GM23338 (cell line): ENCODE measurements at regions not wholly inside any gene's neighbourhood (a gene's known extent, or its start where the extent isn't known, plus 50 kb on each side); places are given as distances from the start of the nearest gene placed in this dataset.

Experiments
- ATAC-seq: fragments of 200-7000 bp; cut with Tn5 transposase; 3 replicates; pipeline ENCODE4 v1.9.1; 2020
- DNase-seq: peaks from one replicate; pipeline ENCODE4 v3.0.0-alpha.2; 2015; ENCODE audit warnings: low spot score
- H2AFZ ChIP-seq: fragments of 200-600 bp; sonication (generic); 2 replicates; pipeline ENCODE4 v1.8.0; 2016; ENCODE audit warnings: antibody characterized with exemption, mild to moderate bottlenecking, moderate library complexity
- H3F3A ChIP-seq: fragments of 200-600 bp; sonication (generic); replicated peaks from 2 replicates; pipeline ENCODE4 v1.8.0; 2017; ENCODE audit warnings: antibody characterized with exemption, mixed run types, low read depth
- H3K27ac ChIP-seq: fragments of 200-600 bp; sonication (generic); 2 replicates; pipeline ENCODE4 v1.6.1; 2016; ENCODE audit warnings: low read depth
- H3K27me3 ChIP-seq: fragments of 200-600 bp; sonication (generic); 2 replicates; pipeline ENCODE4 v1.8.0; 2016; ENCODE audit warnings: mild to moderate bottlenecking, mixed run types, moderate library complexity; ENCODE audit not compliant: insufficient read depth
- H3K36me3 ChIP-seq: fragments of 200-600 bp; sonication (generic); 2 replicates; pipeline ENCODE4 v1.8.0; 2016; ENCODE audit warnings: mild to moderate bottlenecking; ENCODE audit not compliant: insufficient read depth
- H3K4me1 ChIP-seq: fragments of 200-600 bp; sonication (generic); 2 replicates; pipeline ENCODE4 v1.8.0; 2016; ENCODE audit warnings: mild to moderate bottlenecking, moderate library complexity; ENCODE audit not compliant: insufficient read depth
- H3K4me2 ChIP-seq: fragments of 200-600 bp; sonication (generic); 2 replicates; pipeline ENCODE4 v1.7.1; 2017; ENCODE audit warnings: mixed run types
- H3K4me3 ChIP-seq: fragments of 200-600 bp; sonication (generic); 2 replicates; pipeline ENCODE4 v1.6.1; 2016; ENCODE audit warnings: mixed run types
- H3K79me2 ChIP-seq: fragments of 200-600 bp; sonication (generic); replicated peaks from 2 replicates; pipeline ENCODE4 v1.8.0; 2017; ENCODE audit warnings: mild to moderate bottlenecking; ENCODE audit not compliant: insufficient read depth
- H3K9me2 ChIP-seq: fragments of 200-600 bp; sonication (generic); 2 replicates; pipeline ENCODE4 v1.8.0; 2017; ENCODE audit not compliant: insufficient read depth
- H4K20me1 ChIP-seq: fragments of 200-600 bp; sonication (generic); replicated peaks from 2 replicates; pipeline ENCODE4 v1.8.0; 2017; ENCODE audit warnings: mild to moderate bottlenecking; ENCODE audit not compliant: insufficient read depth
- H3K27ac Mint-ChIP-seq: 2 replicates; pipeline ENCODE4 v1.8.0; 2020; ENCODE audit warnings: inconsistent platforms, mild to moderate bottlenecking, moderate library complexity, mixed read lengths
- H3K27me3 Mint-ChIP-seq: 3 replicates; pipeline ENCODE4 v1.8.0; 2022; ENCODE audit warnings: low read depth, mild to moderate bottlenecking, moderate library complexity, mixed read lengths, inconsistent platforms; ENCODE audit not compliant: insufficient read depth, poor library complexity
- H3K36me3 Mint-ChIP-seq: 3 replicates; pipeline ENCODE4 v1.8.0; 2021; ENCODE audit warnings: low read depth, mild to moderate bottlenecking, inconsistent platforms, moderate library complexity, mixed read lengths
- H3K4me1 Mint-ChIP-seq: 3 replicates; pipeline ENCODE4 v1.8.0; 2020; ENCODE audit warnings: mild to moderate bottlenecking, inconsistent platforms, mixed read lengths
- H3K4me3 Mint-ChIP-seq: 3 replicates; pipeline ENCODE4 v1.8.0; 2021; ENCODE audit warnings: moderate library complexity, mild to moderate bottlenecking, inconsistent platforms, mixed read lengths
- H3K9me3 Mint-ChIP-seq: 3 replicates; pipeline ENCODE4 v1.8.0; 2020; ENCODE audit warnings: moderate library complexity, mild to moderate bottlenecking, inconsistent platforms, mixed read lengths
- CREB1 ChIP-seq: fragments of 250-450 bp; sonication (Bioruptor Pico); IDR thresholded peaks from 2 replicates; pipeline ENCODE4 v1.5.0; 2020; ENCODE audit warnings: low read depth, mild to moderate bottlenecking, moderate library complexity
- ZNF331 ChIP-seq: fragments of 250-450 bp; sonication (Bioruptor Pico); IDR thresholded peaks from 2 replicates; pipeline ENCODE4 v1.5.0; 2020; ENCODE audit warnings: low read depth, mild to moderate bottlenecking, moderate library complexity
- TF ChIP-seq, protein P1 (sequence below): fragments of 250-450 bp; sonication (Bioruptor Pico); IDR thresholded peaks from 2 replicates; pipeline ENCODE4 v1.5.0; 2020; ENCODE audit warnings: mild to moderate bottlenecking, moderate library complexity
- TF ChIP-seq, protein P2 (sequence below), 2 experiments: fragments of 200-600 bp in 1 of 2; sonication (generic) in 1 of 2; conservative IDR thresholded peaks; 2 replicates each; pipeline versions ENCODE4 v1.5.1 to v1.6.1; 2016 to 2017; ENCODE audit warnings: antibody characterized with exemption in 2 of 2, low read depth in 2 of 2, mild to moderate bottlenecking in 2 of 2, moderate library complexity in 1 of 2

DNA sequence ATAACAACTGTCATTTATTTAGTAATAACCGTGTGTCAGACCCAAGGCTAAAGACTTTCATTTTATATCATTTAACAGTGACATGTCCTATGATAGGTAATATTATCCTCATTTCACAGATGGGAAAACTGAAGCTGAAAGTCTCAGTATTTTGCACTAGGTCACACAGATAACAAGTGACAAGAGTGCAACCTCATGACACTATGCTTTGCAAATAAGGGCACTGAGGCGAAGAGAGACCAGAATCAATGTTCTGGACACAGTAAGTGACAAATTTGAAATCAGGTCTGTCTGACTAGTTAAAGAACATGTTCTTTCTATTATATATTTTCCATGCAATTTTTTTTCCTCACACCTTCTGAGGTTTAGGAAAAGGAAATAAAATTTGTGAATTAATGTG, 585.7 kb downstream of the LRRC70 start:
- Mint-ChIP-seq H3K4me3 (no peak overlapping the region), H3K4me1 (peaks cover 5% of the 10 kb centered on the region), H3K27ac (no peak overlapping the region), H3K27me3 (no peaks in the 10 kb centered on the region), H3K9me3 (no peaks in the 10 kb centered on the region; the same call in 2 of the 3 replicates), H3K36me3 (no peaks in the 10 kb centered on the region)
- Histone ChIP-seq H3K27ac (no peak overlapping the region), H3K79me2 (no peaks in the 10 kb centered on the region), H3K4me2 (no peak overlapping the region), H2AFZ (no peak overlapping the region), H3K27me3 (no peaks in the 10 kb centered on the region), H4K20me1 (no peaks in the 10 kb centered on the region), H3K9me2 (peaks cover 9% of the 10 kb centered on the region; the same call in 1 of the 2 replicates), H3K36me3 (no peaks in the 10 kb centered on the region), H3F3A (no peaks in the 10 kb centered on the region), H3K4me3 (no peak overlapping the region), H3K4me1 (no peaks in the 10 kb centered on the region)
- TF ChIP-seq ZNF331 (CRISPR knock-in tag), result no peak
- ATAC-seq, result no peak
- no peak for DNase-seq

DNA sequence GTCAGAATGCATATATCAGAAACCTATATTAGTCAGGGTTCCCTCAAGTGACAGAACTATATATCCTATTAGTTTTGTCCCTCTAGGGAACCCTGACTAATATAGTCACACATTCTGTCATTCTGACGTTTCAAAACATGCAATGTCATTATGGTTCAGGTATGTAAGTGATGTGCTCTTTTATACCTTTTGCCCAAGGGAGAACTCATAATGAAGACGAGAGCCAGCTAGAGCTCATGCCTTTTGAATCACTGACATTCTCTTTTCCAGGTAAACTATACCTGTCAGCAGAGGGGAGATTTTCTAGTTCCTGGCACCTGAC, 576.7 kb downstream of the LRRC70 start:
- Mint-ChIP-seq H3K27ac (no peak overlapping the region), H3K4me1 (no peaks in the 10 kb centered on the region; the same call in 2 of the 3 replicates), H3K36me3 (no peaks in the 10 kb centered on the region), H3K9me3 (peaks cover 3% of the 10 kb centered on the region; the same call in 2 of the 3 replicates), H3K4me3 (no peak overlapping the region), H3K27me3 (no peaks in the 10 kb centered on the region)
- Histone ChIP-seq H3K27ac (no peak overlapping the region), H3F3A (no peaks in the 10 kb centered on the region), H3K27me3 (no peaks in the 10 kb centered on the region), H3K79me2 (no peaks in the 10 kb centered on the region), H3K9me2 (peaks cover 9% of the 10 kb centered on the region), H3K4me1 (no peaks in the 10 kb centered on the region), H2AFZ (no peak overlapping the region), H4K20me1 (no peaks in the 10 kb centered on the region), H3K36me3 (no peaks in the 10 kb centered on the region), H3K4me3 (no peak overlapping the region), H3K4me2 (no peak overlapping the region)
- ATAC-seq (no peak), DNase-seq (no peak)
- TF ChIP-seq, protein P1, sequence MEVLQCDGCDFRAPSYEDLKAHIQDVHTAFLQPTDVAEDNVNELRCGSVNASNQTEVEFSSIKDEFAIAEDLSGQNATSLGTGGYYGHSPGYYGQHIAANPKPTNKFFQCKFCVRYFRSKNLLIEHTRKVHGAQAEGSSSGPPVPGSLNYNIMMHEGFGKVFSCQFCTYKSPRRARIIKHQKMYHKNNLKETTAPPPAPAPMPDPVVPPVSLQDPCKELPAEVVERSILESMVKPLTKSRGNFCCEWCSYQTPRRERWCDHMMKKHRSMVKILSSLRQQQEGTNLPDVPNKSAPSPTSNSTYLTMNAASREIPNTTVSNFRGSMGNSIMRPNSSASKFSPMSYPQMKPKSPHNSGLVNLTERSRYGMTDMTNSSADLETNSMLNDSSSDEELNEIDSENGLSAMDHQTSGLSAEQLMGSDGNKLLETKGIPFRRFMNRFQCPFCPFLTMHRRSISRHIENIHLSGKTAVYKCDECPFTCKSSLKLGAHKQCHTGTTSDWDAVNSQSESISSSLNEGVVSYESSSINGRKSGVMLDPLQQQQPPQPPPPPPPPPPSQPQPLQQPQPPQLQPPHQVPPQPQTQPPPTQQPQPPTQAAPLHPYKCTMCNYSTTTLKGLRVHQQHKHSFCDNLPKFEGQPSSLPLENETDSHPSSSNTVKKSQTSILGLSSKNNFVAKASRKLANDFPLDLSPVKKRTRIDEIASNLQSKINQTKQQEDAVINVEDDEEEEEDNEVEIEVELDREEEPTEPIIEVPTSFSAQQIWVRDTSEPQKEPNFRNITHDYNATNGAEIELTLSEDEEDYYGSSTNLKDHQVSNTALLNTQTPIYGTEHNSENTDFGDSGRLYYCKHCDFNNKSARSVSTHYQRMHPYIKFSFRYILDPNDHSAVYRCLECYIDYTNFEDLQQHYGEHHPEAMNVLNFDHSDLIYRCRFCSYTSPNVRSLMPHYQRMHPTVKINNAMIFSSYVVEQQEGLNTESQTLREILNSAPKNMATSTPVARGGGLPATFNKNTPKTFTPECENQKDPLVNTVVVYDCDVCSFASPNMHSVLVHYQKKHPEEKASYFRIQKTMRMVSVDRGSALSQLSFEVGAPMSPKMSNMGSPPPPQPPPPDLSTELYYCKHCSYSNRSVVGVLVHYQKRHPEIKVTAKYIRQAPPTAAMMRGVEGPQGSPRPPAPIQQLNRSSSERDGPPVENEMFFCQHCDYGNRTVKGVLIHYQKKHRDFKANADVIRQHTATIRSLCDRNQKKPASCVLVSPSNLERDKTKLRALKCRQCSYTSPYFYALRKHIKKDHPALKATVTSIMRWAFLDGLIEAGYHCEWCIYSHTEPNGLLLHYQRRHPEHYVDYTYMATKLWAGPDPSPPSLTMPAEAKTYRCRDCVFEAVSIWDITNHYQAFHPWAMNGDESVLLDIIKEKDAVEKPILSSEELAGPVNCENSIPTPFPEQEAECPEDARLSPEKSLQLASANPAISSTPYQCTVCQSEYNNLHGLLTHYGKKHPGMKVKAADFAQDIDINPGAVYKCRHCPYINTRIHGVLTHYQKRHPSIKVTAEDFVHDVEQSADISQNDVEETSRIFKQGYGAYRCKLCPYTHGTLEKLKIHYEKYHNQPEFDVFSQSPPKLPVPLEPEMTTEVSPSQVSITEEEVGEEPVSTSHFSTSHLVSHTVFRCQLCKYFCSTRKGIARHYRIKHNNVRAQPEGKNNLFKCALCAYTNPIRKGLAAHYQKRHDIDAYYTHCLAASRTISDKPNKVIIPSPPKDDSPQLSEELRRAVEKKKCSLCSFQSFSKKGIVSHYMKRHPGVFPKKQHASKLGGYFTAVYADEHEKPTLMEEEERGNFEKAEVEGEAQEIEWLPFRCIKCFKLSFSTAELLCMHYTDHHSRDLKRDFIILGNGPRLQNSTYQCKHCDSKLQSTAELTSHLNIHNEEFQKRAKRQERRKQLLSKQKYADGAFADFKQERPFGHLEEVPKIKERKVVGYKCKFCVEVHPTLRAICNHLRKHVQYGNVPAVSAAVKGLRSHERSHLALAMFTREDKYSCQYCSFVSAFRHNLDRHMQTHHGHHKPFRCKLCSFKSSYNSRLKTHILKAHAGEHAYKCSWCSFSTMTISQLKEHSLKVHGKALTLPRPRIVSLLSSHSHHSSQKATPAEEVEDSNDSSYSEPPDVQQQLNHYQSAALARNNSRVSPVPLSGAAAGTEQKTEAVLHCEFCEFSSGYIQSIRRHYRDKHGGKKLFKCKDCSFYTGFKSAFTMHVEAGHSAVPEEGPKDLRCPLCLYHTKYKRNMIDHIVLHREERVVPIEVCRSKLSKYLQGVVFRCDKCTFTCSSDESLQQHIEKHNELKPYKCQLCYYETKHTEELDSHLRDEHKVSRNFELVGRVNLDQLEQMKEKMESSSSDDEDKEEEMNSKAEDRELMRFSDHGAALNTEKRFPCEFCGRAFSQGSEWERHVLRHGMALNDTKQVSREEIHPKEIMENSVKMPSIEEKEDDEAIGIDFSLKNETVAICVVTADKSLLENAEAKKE (CRISPR knock-in tag), result no peak
- TF ChIP-seq, protein P2, sequence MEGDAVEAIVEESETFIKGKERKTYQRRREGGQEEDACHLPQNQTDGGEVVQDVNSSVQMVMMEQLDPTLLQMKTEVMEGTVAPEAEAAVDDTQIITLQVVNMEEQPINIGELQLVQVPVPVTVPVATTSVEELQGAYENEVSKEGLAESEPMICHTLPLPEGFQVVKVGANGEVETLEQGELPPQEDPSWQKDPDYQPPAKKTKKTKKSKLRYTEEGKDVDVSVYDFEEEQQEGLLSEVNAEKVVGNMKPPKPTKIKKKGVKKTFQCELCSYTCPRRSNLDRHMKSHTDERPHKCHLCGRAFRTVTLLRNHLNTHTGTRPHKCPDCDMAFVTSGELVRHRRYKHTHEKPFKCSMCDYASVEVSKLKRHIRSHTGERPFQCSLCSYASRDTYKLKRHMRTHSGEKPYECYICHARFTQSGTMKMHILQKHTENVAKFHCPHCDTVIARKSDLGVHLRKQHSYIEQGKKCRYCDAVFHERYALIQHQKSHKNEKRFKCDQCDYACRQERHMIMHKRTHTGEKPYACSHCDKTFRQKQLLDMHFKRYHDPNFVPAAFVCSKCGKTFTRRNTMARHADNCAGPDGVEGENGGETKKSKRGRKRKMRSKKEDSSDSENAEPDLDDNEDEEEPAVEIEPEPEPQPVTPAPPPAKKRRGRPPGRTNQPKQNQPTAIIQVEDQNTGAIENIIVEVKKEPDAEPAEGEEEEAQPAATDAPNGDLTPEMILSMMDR (conservative IDR thresholded peaks at IDR 0.05; ENCODE audit: low read depth in 2 of 2), result no peak
- TF ChIP-seq CREB1, result no peak
